Neural cell (in vitro differentiated cells): ENCODE measurements at regions not wholly inside any gene's neighbourhood (a gene's known extent, or its start where the extent isn't known, plus 50 kb on each side); places are given as distances from the start of the nearest gene placed in this dataset.

Source experiments
- H2AFZ ChIP-seq: fragments of 200-600, 300-800 bp; sonication (generic), shearing (Covaris generic); 2 replicates; pipeline ENCODE4 v1.6.0; 2014; ENCODE audit warnings: low read depth, mild to moderate bottlenecking, antibody characterized with exemption, low read length, moderate library complexity
- H3F3A ChIP-seq: fragments of 200-600 bp; shearing (Covaris generic); 2 replicates; pipeline ENCODE4 v1.6.1; 2016; ENCODE audit warnings: mild to moderate bottlenecking, moderate library complexity, mixed read lengths, antibody characterized with exemption, low read length; ENCODE audit not compliant: insufficient read depth, poor library complexity, severe bottlenecking
- H3K27ac ChIP-seq: fragments of 200-600, 300-800 bp; sonication (generic), shearing (Covaris generic); 2 replicates; pipeline ENCODE4 v1.5.1; 2014; ENCODE audit warnings: mild to moderate bottlenecking, low read length, moderate library complexity
- H3K27me3 ChIP-seq: fragments of 300-800, 200-600 bp; sonication (generic), shearing (Covaris generic); 2 replicates; pipeline ENCODE4 v1.6.0; 2014; ENCODE audit warnings: mild to moderate bottlenecking, low read depth, low read length, moderate library complexity; ENCODE audit not compliant: insufficient read depth
- H3K36me3 ChIP-seq: fragments of 300-800, 200-600 bp; sonication (generic), shearing (Covaris generic); 2 replicates; pipeline ENCODE4 v1.5.1; 2014; ENCODE audit warnings: mild to moderate bottlenecking, antibody characterized with exemption, low read length, moderate library complexity; ENCODE audit not compliant: insufficient read depth
- H3K4me2 ChIP-seq: fragments of 300-800, 200-600 bp; sonication (generic), shearing (Covaris generic); 2 replicates; pipeline ENCODE4 v1.6.0; 2014; ENCODE audit warnings: mild to moderate bottlenecking, low read length
- H3K4me3 ChIP-seq: fragments of 300-800, 200-600 bp; sonication (generic), shearing (Covaris generic); 2 replicates; pipeline ENCODE4 v1.5.1; 2014; ENCODE audit warnings: mild to moderate bottlenecking, low read length, moderate library complexity
- H3K79me2 ChIP-seq: fragments of 200-600 bp; shearing (Covaris generic); replicated peaks from 2 replicates; pipeline ENCODE4 v1.6.0; 2014; ENCODE audit warnings: mild to moderate bottlenecking, low read length, moderate library complexity; ENCODE audit not compliant: insufficient read depth
- H3K9ac ChIP-seq: fragments of 300-800, 200-600 bp; sonication (generic), shearing (Covaris generic); 2 replicates; pipeline ENCODE4 v1.6.1; 2016; ENCODE audit warnings: mild to moderate bottlenecking, low read length, mixed read lengths
- H3K9me2 ChIP-seq: fragments of 200-600 bp; shearing (Covaris generic); 2 replicates; pipeline ENCODE4 v1.6.1; 2016; ENCODE audit warnings: mild to moderate bottlenecking, low read length, mixed read lengths; ENCODE audit not compliant: insufficient read depth
- H3K9me3 ChIP-seq: fragments of 200-600, 300-800 bp; sonication (generic), shearing (Covaris generic); 2 replicates; pipeline ENCODE4 v1.6.1; 2016; ENCODE audit warnings: mild to moderate bottlenecking, mixed run types, low read length, moderate library complexity, mixed read lengths
- H4K20me1 ChIP-seq: fragments of 200-600 bp; shearing (Covaris generic); 2 replicates; pipeline ENCODE4 v1.6.1; 2016; ENCODE audit warnings: mild to moderate bottlenecking, mixed run types; ENCODE audit not compliant: insufficient read depth
- CTCF ChIP-seq: fragments of 450-650 bp; IDR thresholded peaks from 2 replicates; pipeline ENCODE4 v1.5.1; 2014; ENCODE audit warnings: antibody characterized with exemption, mild to moderate bottlenecking, moderate library complexity; ENCODE audit not compliant: poor library complexity, severe bottlenecking
- EP300 ChIP-seq: fragments of 450-650 bp; conservative IDR thresholded peaks from 2 replicates; pipeline ENCODE4 v1.6.1; 2014; ENCODE audit warnings: antibody characterized with exemption, mild to moderate bottlenecking, moderate library complexity; ENCODE audit not compliant: poor library complexity, severe bottlenecking
- EZH2 ChIP-seq: fragments of 200-600, 300-800 bp; shearing (Covaris generic), sonication (generic); IDR thresholded peaks from 2 replicates; pipeline ENCODE4 v1.6.1; 2014; ENCODE audit warnings: antibody characterized with exemption, low read length, borderline replicate concordance, mild to moderate bottlenecking; ENCODE audit not compliant: insufficient read depth, poor library complexity, severe bottlenecking
- MXI1 ChIP-seq: fragments of 450-650 bp; conservative IDR thresholded peaks from 2 replicates; pipeline ENCODE4 v1.6.1; 2014; ENCODE audit warnings: antibody characterized with exemption, mild to moderate bottlenecking; ENCODE audit not compliant: poor library complexity, severe bottlenecking
- POLR2AphosphoS5 ChIP-seq: IDR thresholded peaks from 2 replicates; pipeline ENCODE4 v1.6.1; 2012
- RAD21 ChIP-seq: fragments of 450-650 bp; conservative IDR thresholded peaks from 2 replicates; pipeline ENCODE4 v1.6.1; 2014; ENCODE audit warnings: antibody characterized with exemption, mild to moderate bottlenecking, moderate library complexity
- REST ChIP-seq: IDR thresholded peaks from 2 replicates; pipeline ENCODE4 v1.6.1; 2012; ENCODE audit warnings: borderline replicate concordance
- SMC3 ChIP-seq: fragments of 450-650 bp; conservative IDR thresholded peaks from 2 replicates; pipeline ENCODE4 v1.6.1; 2014; ENCODE audit warnings: antibody characterized with exemption, mild to moderate bottlenecking, moderate library complexity; ENCODE audit not compliant: poor library complexity
- TAF1 ChIP-seq: IDR thresholded peaks from 2 replicates; pipeline ENCODE4 v1.6.1; 2012; ENCODE audit warnings: low read depth

GRCh38 chr6:84371681-84372080 lies 144.2 kb upstream of the CEP162 start:
- no peak overlapping the region for H3K4me2 ChIP-seq
- H3K9me3 ChIP-seq = no peaks in the 10 kb centered on the region
- H3F3A ChIP-seq = no peaks in the 10 kb centered on the region
- no peak overlapping the region for H3K4me3 ChIP-seq
- H4K20me1 ChIP-seq = no peaks in the 10 kb centered on the region
- H3K79me2 ChIP-seq = no peaks in the 10 kb centered on the region
- H3K27ac ChIP-seq = no peak overlapping the region
- no peaks in the 10 kb centered on the region for H3K27me3 ChIP-seq
- no peak overlapping the region for H3K9ac ChIP-seq
- H3K9me2 ChIP-seq = no peaks in the 10 kb centered on the region
- no peaks in the 10 kb centered on the region for H3K36me3 ChIP-seq
- H2AFZ ChIP-seq = no peak overlapping the region
- TF ChIP-seq SMC3 (no peak), CTCF (no peak), POLR2AphosphoS5 (no peak), EZH2 (no peak), RAD21 (no peak), TAF1 (no peak), REST (no peak)

- Histone ChIP-seq H3K9me2 (no peaks in the 10 kb centered on the region), H3K36me3 (no peaks in the 10 kb centered on the region), H2AFZ (no peak overlapping the region), H3F3A (no peaks in the 10 kb centered on the region), H3K4me3 (no peak overlapping the region), H3K9me3 (no peaks in the 10 kb centered on the region), H3K27me3 (no peaks in the 10 kb centered on the region), H3K9ac (no peak overlapping the region), H3K4me2 (no peak overlapping the region), H4K20me1 (no peaks in the 10 kb centered on the region), H3K27ac (no peak overlapping the region), H3K79me2 (no peaks in the 10 kb centered on the region)
- TF ChIP-seq REST = no peak
- TF ChIP-seq SMC3 = no peak
- TF ChIP-seq CTCF = no peak
- TF ChIP-seq EP300 = no peak
- TF ChIP-seq POLR2AphosphoS5 = no peak
- no peak for TF ChIP-seq TAF1
- TF ChIP-seq MXI1 = no peak
- no peak for TF ChIP-seq RAD21
- TF ChIP-seq EZH2 = no peak
These were observed 134.9 kb upstream of the CEP162 start for GRCh38 chr6:84362193-84362821.
